EH (cell line): ENCODE measurements at regions not wholly inside any gene's neighbourhood (a gene's known extent, or its start where the extent isn't known, plus 50 kb on each side); places are given as distances from the start of the nearest gene placed in this dataset.
A peak's percentile ranks its signal among the peaks of the same experiment; 100 is the strongest.
"Not testable (repeated sequence)": the region's sequence is repeated elsewhere in the genome, so short reads cannot be mapped to it uniquely, and the experiment has no call there.

Source experiments
- DNase-seq: peaks from one replicate; pipeline ENCODE4 v3.0.0-alpha.2; 2015; ENCODE audit warnings: low read depth

GRCh38 chr12:46669720-46670119 lies 156.1 kb downstream of the SLC38A4 start:
- DNase-seq = no peak

DNA sequence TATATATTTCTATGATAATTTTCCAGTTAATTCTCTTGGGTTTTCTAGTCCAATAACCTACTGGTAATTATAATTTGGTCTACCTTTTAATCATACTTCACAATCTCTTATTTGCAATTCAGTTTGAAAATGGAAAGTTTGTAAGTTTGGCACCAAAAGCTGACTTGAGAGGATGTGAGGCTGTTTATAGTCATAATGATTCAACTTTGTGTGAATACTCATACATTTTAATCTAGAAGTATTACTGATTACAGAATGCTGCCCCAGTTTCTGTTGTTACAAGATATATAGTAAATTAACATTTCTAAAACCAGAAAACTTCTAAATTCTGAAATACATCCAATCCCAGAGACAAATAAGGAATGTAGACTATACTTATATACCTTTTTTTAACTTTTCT lies 158.2 kb downstream of the SLC38A4 start:
- peak; percentile 15 for DNase-seq

GRCh38 chr12:46664761-46665287 lies 161.0 kb downstream of the SLC38A4 start:
- peak; percentile 90 for DNase-seq

- DNase-seq = no peak
These were observed 162.5 kb downstream of the SLC38A4 start for GRCh38 chr12:46663318-46663717.

GRCh38 chr12:46661110-46661845 lies 164.5 kb downstream of the SLC38A4 start:
- DNase-seq = peak; percentile 87

DNA sequence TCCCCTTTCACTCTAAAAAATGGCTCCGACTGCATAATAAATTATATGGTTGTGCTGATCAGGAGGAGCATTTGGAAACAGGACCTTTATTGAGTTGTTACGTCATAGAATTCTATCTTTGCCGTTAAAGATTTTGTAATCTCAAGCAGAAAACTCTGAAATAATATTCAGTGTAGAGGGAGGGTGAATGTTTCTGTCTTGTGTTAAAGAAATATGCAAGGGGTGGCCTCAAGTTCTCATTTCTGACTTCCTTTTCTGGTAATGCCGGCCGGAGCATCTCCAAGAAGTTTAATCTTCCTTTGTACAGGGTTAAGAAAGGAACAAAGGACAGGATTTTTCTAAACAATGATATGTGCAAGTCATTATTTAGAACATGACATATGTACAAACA lies 165.1 kb downstream of the SLC38A4 start:
- DNase-seq = no peak

DNA sequence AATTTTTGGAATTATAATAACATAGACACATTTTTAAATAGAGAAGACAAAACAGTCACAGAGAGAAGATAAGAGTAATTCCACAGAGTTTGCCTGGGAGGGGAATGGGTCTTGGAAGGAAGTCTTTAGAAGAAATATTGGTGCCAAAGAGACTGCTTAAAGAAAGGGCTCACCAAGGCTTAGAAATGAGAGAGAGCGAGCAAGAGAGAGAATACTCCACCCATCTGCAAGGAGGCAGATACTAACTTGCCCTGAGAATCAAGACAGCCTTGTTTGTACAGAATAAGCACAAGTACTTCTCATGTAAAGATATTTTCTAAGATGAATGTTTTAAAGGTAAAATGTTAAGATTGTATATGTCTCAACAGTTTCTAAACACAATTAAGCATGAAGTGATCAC lies 165.5 kb downstream of the SLC38A4 start:
- DNase-seq = no peak

- no peak for DNase-seq
These were observed 166.0 kb downstream of the SLC38A4 start for GRCh38 chr12:46659824-46660223.

DNA sequence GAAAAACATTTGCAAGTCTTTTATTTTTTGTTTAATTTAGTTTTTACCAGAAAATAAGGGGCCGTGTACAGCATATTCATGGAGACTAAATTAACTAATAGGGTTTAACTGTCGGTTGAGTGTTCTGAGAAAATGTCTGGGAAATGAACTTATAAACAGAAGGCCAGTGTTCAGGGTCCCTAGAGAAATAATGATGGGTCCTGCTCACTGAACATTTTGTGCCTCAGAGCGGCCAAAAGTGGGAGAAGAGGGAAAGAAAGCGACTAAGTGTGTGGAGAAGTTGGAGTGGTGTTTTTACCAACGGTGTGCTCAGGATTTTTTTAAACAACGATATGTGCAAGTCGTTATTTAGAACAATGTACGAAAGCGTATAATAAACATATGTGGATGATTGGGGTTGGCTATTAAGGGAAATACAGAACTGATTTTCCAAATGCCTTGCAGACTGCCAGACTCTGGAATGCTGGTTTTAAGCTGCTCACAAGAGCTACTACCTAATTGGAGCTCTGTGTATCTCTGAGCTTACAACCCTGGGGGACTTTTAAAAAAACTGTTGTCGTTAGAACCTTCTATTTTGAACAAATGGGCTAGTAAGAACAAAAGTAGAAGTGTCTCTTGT lies 166.7 kb downstream of the SLC38A4 start:
- DNase-seq = peak; percentile 54

GRCh38 chr12:46657453-46658411 lies 168.1 kb downstream of the SLC38A4 start:
- DNase-seq = peak; percentile 55

GRCh38 chr12:46655984-46656383 lies 169.8 kb downstream of the SLC38A4 start:
- DNase-seq = not testable (repeated sequence)

- DNase-seq = no peak
These were observed 172.5 kb downstream of the SLC38A4 start for GRCh38 chr12:46653311-46653710.

- DNase-seq = no peak
These were observed 173.1 kb downstream of the SLC38A4 start for GRCh38 chr12:46652692-46653091.

DNA sequence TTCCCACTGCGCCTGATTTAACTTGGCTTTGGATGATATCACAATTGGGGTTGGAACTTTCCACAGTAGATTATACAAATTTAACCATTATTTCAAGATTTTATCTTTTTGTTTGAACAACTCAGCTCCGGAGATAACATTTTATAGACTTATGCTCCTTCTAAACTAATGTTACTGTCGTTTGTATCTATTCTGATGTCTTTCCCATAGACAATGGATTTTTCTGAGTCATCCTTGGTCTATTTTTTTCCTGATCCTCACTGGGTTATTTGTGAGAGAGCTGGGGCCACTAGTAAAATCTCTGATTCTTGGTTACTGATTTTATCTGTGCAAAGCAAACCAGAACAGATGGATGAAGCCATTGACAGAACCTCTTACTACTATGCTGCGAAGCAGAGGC lies 175.1 kb downstream of the SLC38A4 start:
- DNase-seq = peak; percentile 76

GRCh38 chr12:46649433-46649832 lies 176.4 kb downstream of the SLC38A4 start:
- DNase-seq = no peak

DNA sequence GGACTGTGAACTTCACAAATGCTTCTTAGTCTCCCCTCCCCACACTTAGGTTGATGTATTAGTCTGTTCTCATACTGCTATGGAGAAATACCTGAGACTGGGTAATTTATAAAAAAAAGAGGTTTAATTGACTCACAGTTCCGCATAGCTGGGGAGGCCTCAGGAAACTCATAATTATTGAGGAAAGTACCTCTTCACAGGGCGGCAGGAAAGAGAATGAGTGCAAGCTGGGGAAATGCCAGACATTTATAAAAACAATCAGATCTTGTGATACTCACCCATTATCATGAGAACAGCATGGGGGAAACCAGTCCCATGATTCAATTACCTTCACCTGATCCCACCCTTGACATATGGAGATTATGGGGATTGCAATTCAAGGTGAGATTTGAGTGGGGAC lies 178.8 kb downstream of the SLC38A4 start:
- no peak for DNase-seq

- not testable (repeated sequence) for DNase-seq
These were observed 184.1 kb downstream of the SLC38A4 start for GRCh38 chr12:46641649-46642048.

DNA sequence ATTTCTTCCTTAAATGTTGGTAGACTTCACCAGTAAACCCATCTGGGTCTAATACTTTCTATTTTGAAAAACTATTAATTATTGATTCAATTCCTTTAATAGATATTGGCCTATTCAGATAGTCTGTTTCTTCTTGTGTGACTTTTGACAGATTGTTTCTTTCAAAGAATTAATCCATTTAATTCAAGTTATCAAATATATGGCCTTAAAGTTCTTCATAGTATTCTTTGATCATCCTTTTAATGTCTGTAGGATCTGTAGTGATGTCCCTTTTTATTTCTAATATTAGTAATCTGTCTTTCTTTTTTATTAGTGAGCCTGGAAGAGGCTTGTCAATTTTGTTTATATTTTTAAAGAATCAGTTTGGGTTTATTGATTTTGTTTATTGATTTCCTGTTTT lies 190.0 kb downstream of the SLC38A4 start:
- DNase-seq = no peak

DNA sequence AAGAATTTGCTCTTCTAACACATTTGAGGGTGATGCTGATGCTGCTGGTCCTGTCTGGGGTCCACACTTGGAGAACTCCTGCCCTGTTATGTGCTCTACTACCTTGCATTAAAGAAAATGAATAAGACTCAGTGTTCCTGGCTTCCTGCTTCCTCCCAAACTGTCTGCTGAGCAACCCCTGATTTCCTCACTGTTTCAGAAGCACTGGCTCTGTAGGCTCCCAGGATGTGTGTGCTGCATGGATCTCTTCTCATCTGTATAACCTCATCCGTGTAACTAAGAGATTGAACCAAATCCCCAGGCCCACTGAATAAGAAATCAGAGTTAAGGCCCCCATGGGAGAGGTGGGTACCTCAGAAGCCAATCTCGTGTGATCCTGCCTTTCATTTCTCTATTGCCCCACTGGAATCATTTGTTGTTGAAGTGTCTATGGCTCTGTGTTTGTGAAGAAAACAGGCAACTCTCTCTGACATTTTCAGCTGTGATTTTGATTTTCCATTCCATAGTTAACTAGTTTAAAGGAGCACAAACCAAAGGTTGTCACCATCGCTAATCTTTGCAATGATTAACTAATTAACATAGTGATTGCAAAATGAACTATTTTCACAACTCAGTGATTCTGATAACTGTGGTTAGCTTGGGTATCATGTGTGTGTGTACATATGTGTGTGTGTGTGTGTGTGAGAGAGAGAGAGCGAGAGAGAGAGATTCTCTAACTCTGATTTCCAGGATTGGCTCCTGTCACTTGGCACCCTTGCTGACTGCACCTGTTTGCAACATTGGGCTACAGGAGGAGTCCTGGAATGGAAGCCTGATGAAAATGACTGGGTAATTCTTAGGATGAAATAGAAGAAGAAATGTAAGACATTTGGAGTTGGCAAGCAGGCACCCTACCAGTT lies 196.2 kb downstream of the SLC38A4 start:
- peak; percentile 22 for DNase-seq

GRCh38 chr12:46628176-46628575 lies 197.6 kb downstream of the SLC38A4 start:
- DNase-seq = peak; percentile 56

GRCh38 chr12:46627686-46628085 lies 198.1 kb downstream of the SLC38A4 start:
- peak; percentile 43 for DNase-seq
